Endothelial cell of umbilical vein (primary cell): ENCODE measurements at regions not wholly inside any gene's neighbourhood (a gene's known extent, or its start where the extent isn't known, plus 50 kb on each side); places are given as distances from the start of the nearest gene placed in this dataset.

Source experiments
- BruUV-seq: library from RNA; stranded (reverse); fragments of 400-500 nt; replicated peaks from 2 replicates; lab custom pipeline; 2021; lab: Mats Ljungman, UMichigan
- CTCF ChIA-PET: fragments of 300-600, 350-600 bp; sonication (Branson Sonifier 250); formaldehyde crosslinking; loops from one replicate; lab custom pipeline; 2021; ENCODE audit warnings: antibody characterized with exemption, inconsistent platforms; lab: Charles Lee
- POLR2A ChIA-PET: fragments of 300-600, 350-600 bp; sonication (Branson Sonifier 250); formaldehyde crosslinking; loops from one replicate; lab custom pipeline; 2021; ENCODE audit warnings: antibody characterized with exemption, inconsistent platforms; lab: Charles Lee
- DNase-seq: peaks from one replicate; pipeline ENCODE4 v3.0.0-alpha.2; 2011; ENCODE audit warnings: low read depth, low spot score
- FAIRE-seq: peaks from 2 replicates; lab custom pipeline; 2011; peaks lifted over from hg19 to GRCh38; lab: Jason Lieb, UNC
- H2AFZ ChIP-seq: 2 replicates; pipeline ENCODE4 v1.6.0; 2012; ENCODE audit warnings: low read depth, low read length, control low read depth, inconsistent platforms
- H3K27ac ChIP-seq: 2 replicates; pipeline ENCODE4 v1.5.1; 2011; ENCODE audit warnings: low read depth, mild to moderate bottlenecking, control low read depth, low read length, moderate library complexity; ENCODE audit not compliant: insufficient read depth
- H3K27me3 ChIP-seq, 2 experiments: 2 replicates each; pipeline versions ENCODE4 v1.6.0 to v1.6.1; 2011; ENCODE audit warnings: low read length in 2 of 2, mixed read lengths in 1 of 2; ENCODE audit not compliant: control insufficient read depth in 2 of 2, insufficient read depth in 2 of 2
- H3K36me3 ChIP-seq, 2 experiments: 2 replicates in 1 of 2; 3 replicates in 1 of 2; pipeline ENCODE4 v1.5.1; 2011; ENCODE audit warnings: low read length in 2 of 2, mild to moderate bottlenecking in 1 of 2, moderate library complexity in 1 of 2; ENCODE audit not compliant: control insufficient read depth in 2 of 2, insufficient read depth in 2 of 2; ENCODE audit errors: extremely low read depth in 1 of 2
- H3K4me1 ChIP-seq: 3 replicates; pipeline ENCODE4 v1.5.1; 2011; ENCODE audit warnings: mild to moderate bottlenecking, low read length; ENCODE audit not compliant: control insufficient read depth, insufficient read depth; ENCODE audit errors: extremely low read depth
- H3K4me2 ChIP-seq: 2 replicates; pipeline ENCODE4 v1.6.1; 2011; ENCODE audit warnings: low read length, control low read depth, mixed read lengths; ENCODE audit not compliant: insufficient read depth
- H3K4me3 ChIP-seq, 3 experiments: fragments of 200-600 bp in 1 of 3; sonication (generic), shearing (Covaris generic) in 1 of 3; replicated peaks in 1 of 3; 2 replicates each; pipeline ENCODE4 v1.5.1; 2011 to 2016; ENCODE audit warnings: control low read depth in 3 of 3, low read length in 3 of 3, mild to moderate bottlenecking in 2 of 3, inconsistent platforms in 1 of 3, low read depth in 1 of 3, moderate library complexity in 1 of 3; ENCODE audit not compliant: insufficient read depth in 1 of 3
- H3K79me2 ChIP-seq: 2 replicates; pipeline ENCODE4 v1.6.0; 2012; ENCODE audit warnings: low read length, inconsistent platforms; ENCODE audit not compliant: control insufficient read depth, insufficient read depth
- H3K9ac ChIP-seq: replicated peaks from 2 replicates; pipeline ENCODE3; 2011; ENCODE audit warnings: low read length, control low read depth; ENCODE audit not compliant: insufficient read depth; ENCODE audit errors: extremely low read depth
- H3K9me1 ChIP-seq: replicated peaks from 3 replicates; pipeline ENCODE4 v1.6.0; 2011; ENCODE audit warnings: mild to moderate bottlenecking, low read length; ENCODE audit not compliant: control insufficient read depth, insufficient read depth; ENCODE audit errors: extremely low read depth
- H3K9me3 ChIP-seq: replicated peaks from 2 replicates; pipeline ENCODE4 v1.5.1; 2012; ENCODE audit warnings: low read length, inconsistent platforms; ENCODE audit not compliant: control insufficient read depth, insufficient read depth
- H4K20me1 ChIP-seq: replicated peaks from 2 replicates; pipeline ENCODE3; 2011; ENCODE audit warnings: mild to moderate bottlenecking, low read length; ENCODE audit not compliant: control insufficient read depth, insufficient read depth; ENCODE audit errors: extremely low read depth
- CTCF ChIP-seq, 2 donors: IDR thresholded peaks; 1 replicate in 1 of 2; 2 replicates in 1 of 2; pipeline ENCODE4 v1.5.1; 2011; ENCODE audit warnings: low read length in 2 of 2, mild to moderate bottlenecking in 2 of 2, moderate library complexity in 2 of 2, control low read depth in 1 of 2, inconsistent platforms in 1 of 2, low read depth in 1 of 2; ENCODE audit not compliant: insufficient read depth in 1 of 2; ENCODE audit errors: extremely low read depth in 1 of 2
- EZH2 ChIP-seq: IDR thresholded peaks from 2 replicates; pipeline ENCODE4 v1.6.1; 2012; ENCODE audit warnings: borderline replicate concordance, low read depth, mild to moderate bottlenecking, moderate library complexity, low read length, inconsistent platforms; ENCODE audit not compliant: severe bottlenecking
- FOS ChIP-seq: IDR thresholded peaks from 2 replicates; pipeline ENCODE4 v1.6.1; 2011; ENCODE audit warnings: mild to moderate bottlenecking, low read length, moderate library complexity, borderline replicate concordance; ENCODE audit not compliant: insufficient read depth
- GATA2 ChIP-seq: IDR thresholded peaks from 2 replicates; pipeline ENCODE4 v1.7.0; 2011; ENCODE audit warnings: low read depth, mild to moderate bottlenecking, moderate library complexity, mixed read lengths, low read length; ENCODE audit not compliant: insufficient read length, insufficient read depth
- JUN ChIP-seq: IDR thresholded peaks from 2 replicates; pipeline ENCODE4 v1.6.1; 2011; ENCODE audit warnings: borderline replicate concordance, low read depth; ENCODE audit not compliant: insufficient read length, insufficient read depth
- MAX ChIP-seq: IDR thresholded peaks from 2 replicates; pipeline ENCODE4 v1.6.1; 2011; ENCODE audit not compliant: insufficient read depth, insufficient read length
- MYC ChIP-seq: IDR thresholded peaks from one replicate; pipeline ENCODE4 v1.6.1; 2011; ENCODE audit warnings: mild to moderate bottlenecking, low read depth, low read length
- POLR2A ChIP-seq: IDR thresholded peaks from 2 replicates; pipeline ENCODE4 v1.6.1; 2012; ENCODE audit warnings: low read depth, mild to moderate bottlenecking, control low read depth, low read length
- POLR2AphosphoS5 ChIP-seq: IDR thresholded peaks from 2 replicates; pipeline ENCODE4 v1.6.1; 2012; ENCODE audit warnings: low read depth, mild to moderate bottlenecking, control low read depth, low read length, moderate library complexity; ENCODE audit not compliant: insufficient read depth
- dilution Hi-C: fragments of 300-500 bp; cut with MboI; formaldehyde crosslinking; loops from one replicate; pipeline ENCODE4 v1.15.0; 2019; ENCODE audit warnings: low sequenced_read_pairs; ENCODE audit not compliant: extremely low pct_ligation_motif_present
- intact Hi-C: fragments of 100-400 bp; cut with micrococcal nuclease; formaldehyde crosslinking; loops from one replicate; pipeline ENCODE4 v1.10.0; 2022

- Histone ChIP-seq H3K79me2 (no peaks in the 10 kb centered on the region), H3K9me3 (no peaks in the 10 kb centered on the region), H3K36me3 (no peaks in the 10 kb centered on the region), H4K20me1 (no peaks in the 10 kb centered on the region), H3K4me3 (no peak overlapping the region), H3K4me1 (no peaks in the 10 kb centered on the region), H3K9ac (no peak overlapping the region), H3K9me1 (no peaks in the 10 kb centered on the region), H3K4me2 (no peak overlapping the region), H3K27me3 (no peaks in the 10 kb centered on the region), H2AFZ (no peak overlapping the region), H3K27ac (no peak overlapping the region)
- dilution Hi-C loops: no loop called here
- TF ChIP-seq FOS (no peak), MYC (no peak), EZH2 (no peak), JUN (no peak), MAX (no peak), POLR2A (no peak), POLR2AphosphoS5 (no peak), CTCF (IDR thresholded peaks at IDR 0.05; ENCODE audit: extremely low read depth in 1 of 2, insufficient read depth in 1 of 2, low read depth in 1 of 2, low read length in 2 of 2) (no peak), GATA2 (no peak)
- BruUV-seq: no TSS peak
- no peak for FAIRE-seq
- no peak for DNase-seq
- POLR2A ChIA-PET: no interaction called here
- CTCF ChIA-PET: no interaction called here
- intact Hi-C loops: no loop called here
Observed at GRCh38 chr10:65845916-65846315, 1079.9 kb upstream of the LRRTM3 start.
